GM19023 (cell line): ENCODE measurements at regions not wholly inside any gene's neighbourhood (a gene's known extent, or its start where the extent isn't known, plus 50 kb on each side); places are given as distances from the start of the nearest gene placed in this dataset.

Experiments
- ATAC-seq: cut with Tn5 transposase; IDR thresholded peaks from one replicate; pipeline ENCODE4 v1.9.1; 2021; ENCODE audit warnings: mild to moderate bottlenecking, moderate library complexity; ENCODE audit not compliant: unreplicated experiment

- no peak for ATAC-seq
Measured at GRCh38 chr18:78021196-78021595, 771.5 kb downstream of the GALR1 start.

DNA sequence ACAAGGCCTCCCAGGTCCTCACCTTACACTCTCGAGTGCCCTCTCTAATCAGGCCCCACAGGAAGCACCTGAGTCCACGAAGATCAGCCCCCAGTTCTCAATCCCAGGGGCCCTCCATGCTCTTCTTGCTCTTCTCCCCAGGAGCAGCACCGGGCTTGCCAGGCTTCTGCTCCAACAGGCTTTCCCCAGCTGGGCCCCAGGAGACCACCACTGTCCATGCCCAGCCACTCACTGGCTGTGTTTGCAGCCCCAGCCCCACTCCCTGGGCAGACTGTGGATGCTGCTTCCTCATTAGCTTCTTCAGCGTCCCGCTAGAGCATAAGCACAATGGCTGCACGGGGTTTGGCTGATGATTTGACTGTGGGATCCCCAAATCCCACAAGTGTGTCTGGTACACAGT lies 781.9 kb downstream of the GALR1 start:
- no peak for ATAC-seq

DNA sequence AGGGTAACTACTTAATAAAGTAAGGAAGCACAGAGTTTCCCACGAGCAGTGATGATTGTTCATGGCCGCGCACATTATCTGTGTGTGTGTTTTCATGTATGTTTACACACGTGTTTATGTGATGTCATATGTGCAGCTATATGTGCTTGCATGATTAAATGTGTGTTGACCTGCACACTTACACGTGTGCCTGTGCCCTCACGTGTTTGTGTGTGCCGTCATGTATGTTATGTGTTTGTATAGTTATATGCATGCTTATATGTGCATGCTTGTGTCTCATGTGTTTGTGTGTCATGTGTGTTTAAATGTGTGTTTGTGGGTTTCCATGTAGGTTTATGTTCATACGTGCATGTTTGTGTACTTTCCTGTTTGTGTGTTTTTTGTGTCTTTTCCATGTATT lies 782.3 kb downstream of the GALR1 start:
- no peak for ATAC-seq

DNA sequence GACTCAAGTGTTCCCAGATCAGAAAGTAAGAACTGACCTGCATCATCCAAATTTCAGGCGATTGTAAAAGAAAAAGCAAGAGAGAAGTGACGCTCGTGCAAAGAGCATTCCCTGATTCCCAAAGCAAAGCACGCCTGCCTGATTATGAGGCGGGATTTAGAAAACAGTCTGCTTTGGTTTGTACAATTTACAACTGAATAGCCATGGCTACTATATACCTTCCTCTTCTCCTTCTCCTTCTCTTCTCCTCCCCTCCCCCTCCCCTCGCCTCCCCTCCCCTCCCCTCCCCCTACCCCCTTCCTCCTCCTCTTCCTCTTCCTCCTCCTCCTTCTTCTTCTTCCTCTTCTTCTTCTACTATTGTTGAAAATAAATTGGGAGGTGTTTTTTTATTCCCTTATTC lies 782.9 kb downstream of the GALR1 start:
- no peak for ATAC-seq

GRCh38 chr18:78034755-78035154 lies 785.1 kb downstream of the GALR1 start:
- no peak for ATAC-seq

GRCh38 chr18:78041218-78041617 lies 791.6 kb downstream of the GALR1 start:
- ATAC-seq: no peak

DNA sequence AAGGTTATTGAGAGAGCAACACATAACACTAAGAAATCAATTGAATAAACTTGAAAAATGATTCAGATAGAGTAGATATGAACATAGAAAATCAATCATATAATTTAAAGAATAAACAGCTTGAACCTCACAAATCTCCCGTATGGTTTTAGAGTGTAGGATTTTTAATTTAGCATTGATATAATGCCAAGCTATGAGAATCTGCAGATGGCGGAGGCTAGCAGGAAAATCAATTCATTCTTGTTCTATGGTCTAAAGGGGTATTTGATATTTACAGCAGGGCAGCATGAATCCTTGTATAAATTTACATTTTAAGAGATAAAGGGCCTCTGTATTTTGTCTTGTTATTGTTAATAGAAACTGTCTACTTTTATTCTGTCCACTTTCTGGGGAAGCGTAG lies 797.0 kb downstream of the GALR1 start:
- ATAC-seq: no peak

- no peak for ATAC-seq
Measured at GRCh38 chr18:78049281-78049680, 799.6 kb downstream of the GALR1 start.

- no peak for ATAC-seq
Measured at GRCh38 chr18:78054801-78055200, 805.2 kb downstream of the GALR1 start.

- ATAC-seq: no peak
Measured at GRCh38 chr18:78056011-78056410, 806.4 kb downstream of the GALR1 start.

DNA sequence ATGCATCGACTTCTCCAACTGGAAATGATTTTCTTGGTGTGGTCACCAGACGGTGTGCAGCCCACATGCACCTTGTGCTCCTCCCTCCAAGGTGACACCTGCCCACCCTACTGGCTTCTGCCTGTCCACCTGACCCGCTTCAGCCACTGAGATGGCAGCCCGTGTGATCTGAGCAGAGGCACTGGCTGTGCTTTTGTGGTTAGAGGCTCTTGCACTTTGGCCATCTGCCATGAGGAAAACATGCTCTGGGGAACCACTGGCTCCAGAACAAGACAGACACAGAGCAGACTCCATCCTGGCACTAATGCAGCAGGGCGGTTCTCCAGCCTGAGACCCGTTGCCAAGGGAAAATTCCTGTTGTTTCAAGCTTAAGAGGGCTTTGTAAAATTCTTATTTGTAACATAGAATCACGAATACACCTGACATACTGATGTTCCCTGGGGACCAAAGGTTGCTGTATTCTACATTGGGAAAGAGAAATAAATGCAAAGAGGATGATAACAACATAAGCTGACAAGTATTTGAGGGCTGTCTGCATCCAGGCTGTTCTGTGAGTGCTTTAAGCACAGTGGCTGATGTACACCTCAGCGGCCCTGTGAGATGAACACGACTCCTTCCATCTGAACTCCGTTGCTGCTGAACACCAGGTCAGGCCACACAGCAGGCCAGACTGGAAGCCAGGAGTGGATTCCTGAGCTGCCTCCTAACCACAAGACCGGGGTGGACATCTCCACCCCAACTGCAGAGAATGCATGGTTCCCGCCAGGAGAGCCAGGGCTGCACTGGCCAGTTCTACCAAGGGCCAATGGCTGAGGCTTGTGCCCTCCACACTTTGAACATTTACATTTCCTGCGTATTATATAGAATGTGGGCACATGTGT lies 820.4 kb downstream of the GALR1 start:
- ATAC-seq: no peak

- ATAC-seq: no peak
Measured at GRCh38 chr18:78071166-78071710, 821.6 kb downstream of the GALR1 start.

- ATAC-seq: no peak
Measured at GRCh38 chr18:78071776-78072175, 822.1 kb downstream of the GALR1 start.

GRCh38 chr18:78072375-78072774 lies 822.7 kb downstream of the GALR1 start:
- no peak for ATAC-seq

DNA sequence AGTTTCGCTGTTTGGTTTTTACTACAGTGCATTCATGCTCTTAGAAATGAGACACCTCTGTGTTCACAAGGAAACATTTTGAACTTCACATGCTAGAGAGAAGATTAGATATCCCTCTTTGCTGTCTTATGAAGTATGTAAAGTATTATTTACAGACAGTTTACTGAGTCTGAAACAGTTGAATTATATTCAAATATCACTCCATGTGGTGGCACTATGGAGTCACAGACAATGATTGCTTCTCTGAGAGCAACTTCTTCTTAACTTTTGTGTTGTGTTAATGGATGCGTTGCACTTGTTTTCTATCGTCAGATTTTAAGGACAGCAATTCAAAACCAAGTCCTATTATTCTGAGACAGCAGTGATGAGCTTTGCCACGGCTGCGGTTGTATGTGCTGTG lies 823.6 kb downstream of the GALR1 start:
- no peak for ATAC-seq

DNA sequence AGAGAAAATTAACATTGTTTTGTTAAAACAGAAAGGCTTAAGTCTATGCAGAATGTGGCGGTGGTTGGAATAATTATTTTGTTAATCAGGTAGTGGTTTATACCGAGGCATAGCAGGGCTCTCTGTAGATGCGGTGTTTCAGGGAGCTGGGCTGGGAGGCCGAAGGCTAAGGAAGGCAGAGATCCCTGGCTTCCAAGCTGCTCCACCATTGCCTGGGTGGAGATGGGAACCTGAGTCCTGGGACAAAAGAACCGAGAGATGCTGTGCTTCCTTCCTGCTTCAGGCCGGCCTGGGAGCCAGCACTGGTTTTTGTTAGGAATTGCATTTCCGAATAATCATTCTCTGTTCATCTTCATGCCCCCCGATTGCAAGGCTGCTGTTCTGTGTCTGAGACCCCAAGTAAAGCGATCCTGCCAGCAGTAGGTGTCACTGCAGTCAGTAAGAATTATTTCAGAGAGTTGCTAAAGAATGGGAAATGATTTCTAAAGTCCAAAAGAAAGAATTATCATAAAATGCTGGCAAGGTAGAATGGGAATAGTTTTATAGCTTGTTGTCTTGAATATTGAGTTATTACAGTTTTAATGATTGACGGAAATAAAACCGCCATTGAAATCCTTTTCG lies 824.9 kb downstream of the GALR1 start:
- ATAC-seq: no peak

- no peak for ATAC-seq
Measured at GRCh38 chr18:78080081-78080480, 830.4 kb downstream of the GALR1 start.

GRCh38 chr18:78080761-78081160 lies 831.1 kb downstream of the GALR1 start:
- ATAC-seq: no peak

- no peak for ATAC-seq
Measured at GRCh38 chr18:78082816-78083215, 833.2 kb downstream of the GALR1 start.

- no peak for ATAC-seq
Measured at GRCh38 chr18:78085241-78086185, 835.9 kb downstream of the GALR1 start.

DNA sequence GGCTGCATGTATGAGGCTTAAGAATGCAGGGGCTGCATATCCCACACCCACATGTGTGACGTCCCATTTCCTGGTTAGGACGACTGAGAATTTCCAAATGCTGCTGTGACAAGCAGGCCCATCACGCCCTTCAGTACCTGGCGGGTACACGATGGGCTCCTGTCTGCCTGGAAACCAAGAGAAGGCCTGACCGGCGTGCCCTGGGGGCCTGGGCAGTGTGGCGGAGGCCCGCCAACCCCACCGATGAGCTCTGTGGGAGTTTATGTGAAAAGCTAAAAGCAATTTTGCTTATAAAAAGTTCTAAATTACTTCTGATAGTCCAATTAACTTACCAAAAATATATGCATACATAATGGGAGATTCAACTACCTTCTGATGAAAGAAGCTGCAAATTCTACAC lies 837.3 kb downstream of the GALR1 start:
- ATAC-seq: no peak
